ENCODE measurements at regions not wholly inside any gene's neighbourhood (a gene's known extent, or its start where the extent isn't known, plus 50 kb on each side); places are given as distances from the start of the nearest gene placed in this dataset.

- DNase-seq = no peak
Observed at GRCh38 chr5:44868541-44868940, 59.8 kb downstream of the MRPS30 start.

- no peak for DNase-seq
Observed at GRCh38 chr5:44869928-44870327, 61.2 kb downstream of the MRPS30 start.

GRCh38 chr5:44870430-44870829, 61.7 kb downstream of the MRPS30 start:
- no peak for DNase-seq

DNA sequence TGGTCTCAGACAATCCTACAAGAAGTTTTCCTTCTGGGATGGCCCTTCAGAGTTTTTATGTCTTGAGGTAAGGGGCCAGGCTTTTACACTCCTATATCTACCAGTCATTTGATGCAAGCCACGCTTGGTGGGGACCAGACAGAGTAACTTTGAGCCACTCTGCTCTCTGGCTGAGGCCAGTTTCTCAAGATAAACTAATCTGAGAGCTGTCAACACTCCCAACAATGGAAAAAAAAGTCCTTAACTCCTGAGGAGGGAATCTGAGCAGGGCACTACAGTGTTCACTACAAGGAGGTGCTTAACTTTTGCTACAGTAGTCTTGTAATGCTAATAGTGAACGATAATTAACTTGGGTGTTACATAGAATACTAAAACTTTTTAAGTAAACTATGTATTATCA, 62.7 kb downstream of the MRPS30 start:
- DNase-seq = no peak

- no peak for DNase-seq
Observed at GRCh38 chr5:44875661-44876605, 67.2 kb downstream of the MRPS30 start.

DNA sequence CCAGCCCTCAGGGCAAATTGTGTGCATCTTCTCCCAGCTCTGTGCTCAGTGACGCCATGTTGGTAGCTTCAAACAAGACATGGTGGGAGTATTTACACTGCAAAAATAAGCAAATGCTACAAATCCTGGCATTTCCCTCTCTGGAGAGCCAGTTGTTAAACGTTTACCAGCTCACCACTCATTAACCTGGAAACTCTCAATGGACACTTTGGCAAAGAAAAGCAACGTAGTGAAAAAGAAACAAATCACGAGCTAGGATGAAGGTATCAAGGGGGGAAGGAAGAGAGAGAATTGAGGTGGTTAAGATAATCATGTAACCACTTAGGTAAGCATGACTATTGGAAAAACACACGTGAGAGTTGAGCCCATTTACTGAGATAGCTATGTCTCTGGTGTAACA, 72.5 kb downstream of the MRPS30 start:
- no peak for DNase-seq

- DNase-seq = no peak
Observed at GRCh38 chr5:44884036-44884435, 75.3 kb downstream of the MRPS30 start.

GRCh38 chr5:44885903-44886302, 77.2 kb downstream of the MRPS30 start:
- no peak for DNase-seq

DNA sequence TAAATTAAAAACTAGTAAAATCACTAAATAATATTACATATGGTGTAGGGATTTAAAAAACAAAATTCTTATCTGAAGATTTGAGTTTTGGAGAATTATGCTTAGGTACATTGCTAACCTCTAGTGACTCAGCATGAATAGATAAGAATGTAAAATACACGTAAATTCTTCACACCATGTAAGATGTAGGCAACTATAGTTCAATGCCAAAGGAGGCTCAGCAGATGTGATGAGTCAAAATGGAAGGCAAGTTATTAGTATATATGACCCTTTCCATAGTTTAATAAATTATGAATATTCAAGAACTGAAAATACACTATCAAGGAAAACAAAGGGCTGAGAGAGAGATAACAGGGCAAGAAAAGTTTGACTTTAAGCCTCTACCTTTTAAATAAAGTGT, 79.0 kb downstream of the MRPS30 start:
- DNase-seq = no peak

GRCh38 chr5:44888435-44888834, 79.7 kb downstream of the MRPS30 start:
- no peak for DNase-seq

- DNase-seq = no peak
Observed at GRCh38 chr5:44891116-44891515, 82.4 kb downstream of the MRPS30 start.

DNA sequence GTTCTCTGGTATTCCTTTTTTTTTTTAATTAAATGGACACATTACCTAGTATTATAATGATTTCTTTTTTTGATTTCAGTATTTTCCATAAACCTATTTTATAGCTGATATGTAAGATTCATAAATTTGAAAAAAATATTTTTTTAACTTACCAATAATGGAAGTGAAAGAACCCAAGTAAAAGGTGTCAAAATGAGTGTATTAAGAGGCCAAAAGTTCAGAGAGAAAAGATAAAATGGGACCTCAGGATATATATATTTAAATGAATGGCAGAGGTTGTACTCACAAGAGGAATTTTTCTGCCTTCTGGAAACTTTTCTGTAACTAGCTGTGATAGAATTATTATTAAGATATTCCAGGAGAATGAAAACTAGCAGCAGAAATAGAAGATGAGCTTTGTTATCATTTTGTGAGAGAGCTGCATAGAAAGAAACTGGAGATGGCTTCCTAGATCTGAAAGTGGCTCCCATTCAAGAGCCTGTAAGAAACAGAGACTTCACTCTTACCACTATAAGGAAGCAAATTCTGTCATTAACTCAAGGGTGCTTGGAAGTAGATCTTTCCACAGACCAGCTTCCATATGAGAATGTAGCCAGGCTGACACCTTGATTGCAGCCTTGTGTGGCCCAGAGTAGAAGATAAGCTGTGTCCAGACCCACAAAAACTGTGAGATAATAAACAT, 91.7 kb downstream of the MRPS30 start:
- DNase-seq = no peak

DNA sequence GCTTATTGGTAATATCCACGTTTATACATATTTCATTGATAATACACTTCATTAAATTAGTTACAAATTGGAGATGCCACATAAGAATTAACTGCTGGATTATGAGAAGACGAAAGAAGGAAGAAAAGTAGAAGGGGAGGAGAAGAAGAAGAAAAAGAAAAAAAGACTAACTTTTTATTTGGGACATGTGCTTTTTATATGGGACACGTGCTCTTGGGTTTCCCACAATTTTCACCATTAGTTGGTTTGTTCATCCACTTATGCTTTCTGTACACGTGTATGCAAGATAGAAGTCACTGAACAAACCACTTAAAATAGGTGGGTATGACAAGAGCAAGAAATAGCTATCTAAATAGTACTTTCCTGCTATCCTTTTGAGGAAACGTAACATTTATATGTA, 98.6 kb downstream of the MRPS30 start:
- no peak for DNase-seq

GRCh38 chr5:44909004-44909403, 100.3 kb downstream of the MRPS30 start:
- DNase-seq = no peak

DNA sequence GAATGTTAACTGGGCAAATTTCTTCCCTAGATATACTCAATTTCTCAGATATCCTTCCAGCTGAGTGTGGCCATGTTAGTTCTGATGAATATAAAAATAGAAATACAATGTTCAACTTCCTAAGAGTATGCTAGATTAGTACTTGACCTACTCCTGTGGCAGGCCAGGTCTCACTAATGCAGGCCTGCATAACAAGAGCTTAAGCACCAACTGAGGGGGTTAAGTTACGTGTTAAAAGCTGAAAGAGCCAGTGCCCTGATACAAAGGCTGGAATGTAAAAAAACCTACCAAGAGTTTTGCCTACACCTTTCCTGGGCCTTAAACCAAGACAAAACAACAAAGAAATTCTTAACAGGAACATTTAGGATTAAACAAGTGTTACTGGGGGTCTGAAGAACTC, 102.8 kb downstream of the MRPS30 start:
- no peak for DNase-seq

DNA sequence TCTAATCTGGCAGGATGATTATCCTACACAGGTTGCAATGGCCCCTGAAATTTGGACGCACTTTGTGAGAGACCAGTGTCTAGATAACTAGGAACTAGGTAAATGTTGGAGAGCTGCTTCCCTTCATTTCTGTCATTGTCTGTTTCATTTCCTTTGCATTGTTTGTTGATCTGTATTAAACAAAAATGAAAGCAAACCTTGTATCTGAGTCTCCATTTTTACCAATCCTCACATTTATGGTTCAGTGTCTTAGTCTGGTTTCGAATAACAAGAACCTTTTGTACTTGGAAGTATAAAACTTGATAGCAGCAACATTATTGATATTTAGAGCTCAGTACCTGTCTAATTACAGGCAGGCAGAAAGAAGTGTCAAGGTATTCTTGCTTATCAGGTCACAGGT, 105.5 kb downstream of the MRPS30 start:
- no peak for DNase-seq

GRCh38 chr5:44919560-44919959, 110.8 kb downstream of the MRPS30 start:
- no peak for DNase-seq

GRCh38 chr5:44927115-44927733, 118.5 kb downstream of the MRPS30 start:
- no peak for DNase-seq

- DNase-seq = no peak
Observed at GRCh38 chr5:44932922-44933585, 124.3 kb downstream of the MRPS30 start.

DNA sequence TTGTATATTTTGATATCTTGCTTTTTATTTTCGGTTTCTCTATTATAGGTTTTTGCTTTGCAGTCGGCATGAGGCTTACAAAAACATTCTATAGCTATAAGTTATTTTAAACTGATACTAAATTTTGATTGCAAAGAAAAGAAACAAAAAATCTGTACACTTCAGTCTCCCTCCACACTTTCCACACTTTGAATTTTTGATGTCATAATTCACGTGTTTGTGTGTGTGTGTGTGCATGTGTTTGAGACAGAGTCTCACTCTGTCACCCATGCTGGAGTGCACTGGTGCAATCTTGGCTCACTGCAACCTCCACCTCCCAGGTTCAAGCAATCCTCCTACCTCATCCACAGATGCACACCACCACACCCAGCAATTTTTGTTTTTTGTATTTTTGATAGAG, 124.9 kb downstream of the MRPS30 start:
- no peak for DNase-seq

- DNase-seq = no peak
Observed at GRCh38 chr5:44935262-44935661, 126.5 kb downstream of the MRPS30 start.

- no peak for DNase-seq
Observed at GRCh38 chr5:44935871-44936270, 127.1 kb downstream of the MRPS30 start.

- DNase-seq = no peak
Observed at GRCh38 chr5:44942524-44943001, 133.8 kb downstream of the MRPS30 start.

All from NCI-H1436 treated with DMSO at 0.1 percent for 48 hours (cell line).